22Rv1 (cell line): ENCODE measurements at regions not wholly inside any gene's neighbourhood (a gene's known extent, or its start where the extent isn't known, plus 50 kb on each side); places are given as distances from the start of the nearest gene placed in this dataset.
"Not testable (repeated sequence)": the region's sequence is repeated elsewhere in the genome, so short reads cannot be mapped to it uniquely, and the experiment has no call there.

Experiments used
- H3K27ac ChIP-seq: fragments of 450-650 bp; 2 replicates; pipeline ENCODE4 v1.5.1; 2017
- CTCF ChIP-seq: fragments of 450-650 bp; IDR thresholded peaks from 2 replicates; pipeline ENCODE4 v1.5.1; 2017; ENCODE audit warnings: mild to moderate bottlenecking
- ZFX ChIP-seq: fragments of 450-650 bp; IDR thresholded peaks from 2 replicates; pipeline ENCODE4 v1.6.1; 2017; ENCODE audit warnings: antibody characterized with exemption, borderline replicate concordance

GRCh38 chr5:153258469-153258868 is 232.0 kb upstream of the GRIA1 start:
- TF ChIP-seq ZFX (no peak), CTCF (no peak)

GRCh38 chr5:153267506-153267905 is 223.0 kb upstream of the GRIA1 start:
- H3K27ac ChIP-seq: no peak overlapping the region
- no peak for TF ChIP-seq ZFX
- no peak for TF ChIP-seq CTCF

More at GRCh38 chr5:153258469-153258868, 232.0 kb upstream of the GRIA1 start:
- H3K27ac ChIP-seq: no peak overlapping the region

- no peak overlapping the region for H3K27ac ChIP-seq
- no peak for TF ChIP-seq CTCF
- no peak for TF ChIP-seq ZFX
Observed at GRCh38 chr5:153275695-153276094, 214.8 kb upstream of the GRIA1 start.

- TF ChIP-seq ZFX (no peak), CTCF (no peak)
- no peak overlapping the region for H3K27ac ChIP-seq
Observed at GRCh38 chr5:153276151-153276550, 214.3 kb upstream of the GRIA1 start.

GRCh38 chr5:153296251-153296844 is 194.1 kb upstream of the GRIA1 start:
- H3K27ac ChIP-seq: not testable (repeated sequence)

- no peak overlapping the region for H3K27ac ChIP-seq
- TF ChIP-seq CTCF (no peak), ZFX (no peak)
Observed at GRCh38 chr5:153299891-153300290, 190.6 kb upstream of the GRIA1 start.

GRCh38 chr5:153308282-153308681 is 182.2 kb upstream of the GRIA1 start:
- TF ChIP-seq CTCF (no peak), ZFX (no peak)
- H3K27ac ChIP-seq: no peak overlapping the region

GRCh38 chr5:153318556-153318955 is 171.9 kb upstream of the GRIA1 start:
- no peak for TF ChIP-seq CTCF
- TF ChIP-seq ZFX: no peak
- no peak overlapping the region for H3K27ac ChIP-seq
